ENCODE measurements at regions not wholly inside any gene's neighbourhood (a gene's known extent, or its start where the extent isn't known, plus 50 kb on each side); places are given as distances from the start of the nearest gene placed in this dataset.
A peak's percentile ranks its signal among the peaks of the same experiment; 100 is the strongest.
"Not testable (repeated sequence)": the region's sequence is repeated elsewhere in the genome, so short reads cannot be mapped to it uniquely, and the experiment has no call there.

GRCh38 chr15:35980719-35981118 lies 434.8 kb upstream of the DPH6 start:
- no peak for DNase-seq

- peak in 1 of 58 donors; percentile 2 for DNase-seq
Measured at GRCh38 chr15:35986191-35986721, 440.3 kb upstream of the DPH6 start.

DNA sequence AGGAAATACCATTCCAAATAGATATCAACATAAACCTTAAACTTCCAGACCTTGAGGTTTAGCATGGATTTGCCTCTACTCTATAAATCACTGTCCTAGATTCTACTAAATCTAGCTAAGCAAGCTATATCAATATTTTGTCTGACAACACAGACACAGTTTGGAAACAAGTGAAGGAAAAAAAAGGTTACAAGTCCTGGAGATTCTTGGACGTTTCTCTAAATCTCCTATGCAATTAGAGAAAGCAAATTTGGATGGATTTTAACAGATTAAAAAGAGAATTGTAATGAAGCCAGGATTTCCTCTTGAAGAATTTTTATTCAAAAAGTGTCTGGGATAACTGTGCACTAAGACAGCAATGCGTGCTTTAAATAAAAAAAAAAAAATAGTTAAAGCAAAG lies 441.1 kb upstream of the DPH6 start:
- no peak for DNase-seq

DNA sequence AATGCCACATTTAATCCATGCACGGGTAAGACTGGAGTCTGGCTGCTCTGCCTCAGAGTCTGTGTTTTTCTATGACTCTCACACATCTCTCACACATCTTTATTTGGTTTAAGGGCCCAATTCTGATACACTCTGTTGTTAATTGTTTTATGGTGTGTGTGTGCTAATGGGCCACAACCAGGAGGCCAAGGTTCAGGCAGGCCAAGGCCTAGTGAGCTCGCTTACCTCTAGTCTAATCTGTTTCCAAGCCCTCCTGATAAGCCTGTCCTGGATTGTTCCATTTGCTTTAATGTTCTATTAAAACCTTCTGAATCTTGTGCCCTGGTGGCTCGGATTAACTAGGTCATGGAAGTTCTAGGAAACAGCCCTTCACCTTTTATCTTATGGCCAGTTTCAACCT lies 445.4 kb upstream of the DPH6 start:
- DNase-seq: no peak

DNA sequence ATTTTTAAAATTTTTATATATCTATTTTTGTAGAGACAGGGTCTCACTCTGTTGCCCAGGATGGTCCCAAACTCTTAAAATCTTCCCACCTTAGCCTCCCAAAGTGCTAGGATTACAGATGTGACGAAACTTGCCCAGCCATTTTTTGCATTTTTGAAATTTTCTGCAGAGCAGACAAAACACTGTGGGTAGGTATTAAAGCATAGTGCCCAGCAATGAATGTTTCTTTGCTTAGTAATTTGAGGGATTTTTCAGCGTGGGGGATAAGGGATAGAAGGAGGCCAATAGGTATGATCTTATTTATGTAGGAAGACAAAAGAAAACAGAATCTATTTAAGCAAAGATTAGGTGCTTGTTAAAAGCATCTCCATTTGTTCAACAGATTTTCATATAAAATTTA lies 446.8 kb upstream of the DPH6 start:
- no peak for DNase-seq

DNA sequence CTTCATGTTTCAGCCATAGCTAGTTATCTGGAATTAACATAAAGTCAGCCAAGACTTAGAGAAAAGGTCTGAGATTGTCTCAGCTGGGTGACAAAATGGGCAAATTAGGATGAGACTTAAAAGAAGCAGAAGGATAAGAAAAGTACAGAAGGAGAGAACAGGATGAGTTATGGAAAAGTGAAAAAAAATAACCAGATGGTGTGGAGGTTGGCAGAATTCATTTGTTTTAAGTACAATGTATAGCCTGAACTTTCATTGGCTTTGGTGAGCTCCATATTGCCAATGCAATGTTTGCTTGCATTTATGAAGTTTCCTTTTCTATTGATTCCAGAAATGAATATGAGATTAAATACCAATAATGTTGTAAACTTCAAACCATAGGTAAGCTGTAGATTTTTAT lies 447.2 kb upstream of the DPH6 start:
- no peak for DNase-seq

DNA sequence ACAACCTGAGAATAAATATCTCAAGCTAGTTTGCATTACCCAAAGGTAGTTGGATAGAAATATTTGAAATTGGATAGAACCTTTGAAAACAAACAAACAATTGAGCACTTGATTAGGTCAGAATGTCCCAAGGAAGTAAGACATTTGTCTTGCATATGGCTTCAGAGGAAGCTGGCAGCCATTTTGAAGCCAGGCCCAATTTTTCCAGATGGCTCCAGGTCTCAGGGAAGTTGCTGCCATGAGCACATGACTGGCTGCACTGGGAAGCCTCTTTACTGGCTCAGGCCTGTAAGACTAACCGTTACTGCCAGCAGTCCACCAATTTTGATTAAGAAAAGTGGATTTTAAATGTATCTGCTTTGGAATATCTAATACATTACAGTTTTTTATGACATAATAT lies 448.9 kb upstream of the DPH6 start:
- no peak for DNase-seq

- DNase-seq: no peak
Measured at GRCh38 chr15:35998663-35999602, 453.0 kb upstream of the DPH6 start.

DNA sequence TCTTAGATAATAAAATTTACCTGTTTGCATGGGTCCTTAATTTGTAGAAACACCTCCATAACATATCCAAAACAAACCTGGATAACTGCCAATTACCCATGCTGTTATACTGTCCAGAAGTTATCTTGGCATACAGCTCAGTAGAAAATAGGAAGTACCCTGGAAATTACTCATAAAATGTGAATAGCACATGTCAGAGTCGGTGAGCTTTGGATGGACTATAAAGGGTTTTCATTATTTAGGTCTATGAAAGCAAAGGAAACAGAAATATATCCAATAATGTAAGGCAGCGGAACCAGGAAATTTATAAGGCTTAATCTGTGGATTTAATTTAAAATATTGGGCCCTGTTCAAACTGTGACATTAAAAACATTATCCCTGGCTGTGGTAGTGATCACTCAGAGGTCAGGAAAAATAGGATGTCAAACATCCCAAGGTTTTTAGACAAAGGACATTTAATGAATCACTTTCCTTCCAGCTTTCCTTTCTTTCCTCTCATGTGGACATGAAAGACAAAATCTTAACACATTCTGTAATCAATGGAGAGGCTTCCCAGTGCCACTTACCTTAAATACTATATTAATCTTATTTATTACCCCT lies 459.0 kb upstream of the DPH6 start:
- no peak for DNase-seq

DNA sequence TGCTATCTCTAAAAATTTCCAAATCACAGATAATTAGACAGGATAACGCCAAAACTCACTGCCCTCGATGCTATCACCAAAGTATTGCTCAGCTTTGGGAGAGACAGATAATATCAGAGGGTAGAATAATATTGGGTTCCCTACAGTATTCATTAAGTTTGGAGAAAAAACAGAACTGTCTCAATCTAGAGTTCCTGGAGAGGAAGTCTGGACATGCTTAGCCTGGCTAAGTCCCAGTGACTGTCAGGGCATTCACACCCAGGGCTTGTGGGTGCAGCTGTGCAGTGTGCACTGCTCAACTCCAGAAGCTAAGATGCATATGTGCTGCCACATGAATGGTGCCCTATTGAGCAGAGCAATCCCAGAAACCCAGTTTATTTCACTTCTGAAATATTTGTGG lies 459.6 kb upstream of the DPH6 start:
- DNase-seq: no peak

- DNase-seq: no peak
Measured at GRCh38 chr15:36007699-36008098, 461.7 kb upstream of the DPH6 start.

DNA sequence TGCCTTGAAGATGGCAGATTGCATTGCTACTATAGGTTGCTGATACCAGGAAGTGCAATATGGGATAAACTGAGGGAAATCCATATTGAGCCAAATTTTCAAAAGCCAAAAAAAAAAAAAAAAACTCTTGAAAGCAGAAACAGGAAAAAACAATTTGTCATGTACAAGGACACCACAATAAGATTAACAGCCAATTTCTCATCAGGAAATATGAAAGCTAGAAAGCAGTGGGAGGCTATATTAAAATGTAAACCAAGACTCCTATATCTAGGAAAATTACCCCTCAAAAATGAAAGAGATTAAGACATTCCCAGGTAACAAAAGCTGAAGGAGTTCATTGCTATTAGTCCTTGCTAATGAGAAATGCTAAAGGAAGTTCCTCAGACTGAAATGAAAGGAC lies 462.8 kb upstream of the DPH6 start:
- no peak for DNase-seq

GRCh38 chr15:36024031-36024688 lies 478.2 kb upstream of the DPH6 start:
- DNase-seq: peak in 1 of 58 donors; percentile 4

DNA sequence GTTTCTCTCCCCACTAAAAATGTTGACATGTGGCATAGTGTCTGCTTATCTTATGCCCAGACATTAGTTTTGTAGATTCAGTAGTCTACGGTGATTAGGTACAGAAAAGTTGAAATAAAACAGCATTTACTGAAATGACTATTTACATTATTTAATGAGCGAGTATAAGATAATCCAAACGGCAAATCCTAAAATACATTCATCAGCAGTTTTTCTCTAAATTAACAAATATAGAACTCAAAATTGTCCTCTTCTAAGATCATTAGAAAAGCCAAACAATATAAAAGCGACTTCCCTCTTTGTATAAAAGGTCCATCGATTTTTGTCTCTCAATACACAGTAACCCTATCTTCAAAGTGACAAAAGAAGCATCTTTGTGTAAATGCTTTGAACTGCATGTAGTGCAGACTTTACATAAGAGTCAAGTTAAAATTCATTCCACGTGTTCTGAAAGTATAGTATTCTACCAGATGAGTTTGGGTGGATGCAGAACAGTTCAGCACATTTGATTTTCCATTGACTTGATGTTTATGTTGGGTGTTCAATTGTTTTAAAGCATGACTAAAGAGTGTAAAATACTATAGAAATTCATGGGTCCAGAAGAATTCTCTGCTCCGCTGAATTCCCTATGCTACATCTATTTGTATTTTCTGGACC lies 480.8 kb upstream of the DPH6 start:
- no peak for DNase-seq

DNA sequence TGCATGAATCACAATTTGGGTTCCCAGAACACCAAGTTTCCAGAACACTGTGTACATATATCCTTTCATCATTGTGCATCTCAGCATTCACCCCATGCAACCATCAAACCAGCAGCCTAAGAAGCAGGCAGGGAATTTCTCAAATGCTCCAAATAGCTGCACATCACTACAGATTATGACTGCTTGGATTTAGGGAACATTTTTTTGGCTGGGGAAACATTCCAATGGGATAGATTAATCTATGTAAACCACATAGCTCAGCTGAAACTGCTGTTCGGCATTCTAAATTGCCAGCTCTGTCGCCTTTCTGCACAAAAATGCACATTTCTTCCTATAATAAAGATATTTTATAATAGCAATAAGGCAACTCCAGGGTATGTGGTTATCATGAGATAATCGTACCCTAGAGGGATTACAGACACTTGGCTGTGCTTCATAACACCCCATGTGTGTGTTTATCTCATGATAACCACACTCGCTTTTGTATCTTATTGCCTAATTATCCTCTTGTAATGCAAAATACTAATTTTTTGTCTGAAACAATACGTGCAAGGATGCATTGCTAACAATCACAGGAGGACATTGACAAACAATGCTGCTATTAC lies 483.7 kb upstream of the DPH6 start:
- DNase-seq: no peak

DNA sequence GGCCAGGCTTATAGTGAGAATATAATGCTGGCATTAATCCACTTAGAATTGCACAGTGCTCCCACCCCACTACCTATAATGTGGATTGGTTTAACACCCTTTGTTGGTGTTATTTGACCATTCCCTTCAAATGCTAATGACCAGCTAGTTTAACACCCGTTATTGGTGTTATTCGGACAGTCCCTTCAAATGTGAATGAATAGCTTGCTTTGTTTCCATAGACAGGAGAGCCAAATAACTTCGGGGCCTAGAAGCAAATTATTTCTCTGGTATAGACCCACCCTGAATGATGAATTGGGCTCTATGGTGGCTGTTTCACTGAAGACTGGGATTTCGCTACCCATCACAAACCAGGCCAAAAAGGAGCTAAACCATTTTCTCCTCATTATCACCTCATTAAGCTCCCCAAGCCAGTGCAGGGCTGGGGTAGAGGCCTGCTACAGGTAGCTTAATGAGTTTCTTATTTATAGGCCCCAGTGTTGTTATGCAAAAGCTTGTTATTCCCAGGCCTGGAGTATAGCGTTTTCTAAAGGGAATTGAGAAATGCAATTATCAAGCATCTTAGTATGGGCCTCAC lies 494.1 kb upstream of the DPH6 start:
- no peak for DNase-seq

- not testable (repeated sequence) for DNase-seq
Measured at GRCh38 chr15:36047018-36047716, 501.2 kb upstream of the DPH6 start.

DNA sequence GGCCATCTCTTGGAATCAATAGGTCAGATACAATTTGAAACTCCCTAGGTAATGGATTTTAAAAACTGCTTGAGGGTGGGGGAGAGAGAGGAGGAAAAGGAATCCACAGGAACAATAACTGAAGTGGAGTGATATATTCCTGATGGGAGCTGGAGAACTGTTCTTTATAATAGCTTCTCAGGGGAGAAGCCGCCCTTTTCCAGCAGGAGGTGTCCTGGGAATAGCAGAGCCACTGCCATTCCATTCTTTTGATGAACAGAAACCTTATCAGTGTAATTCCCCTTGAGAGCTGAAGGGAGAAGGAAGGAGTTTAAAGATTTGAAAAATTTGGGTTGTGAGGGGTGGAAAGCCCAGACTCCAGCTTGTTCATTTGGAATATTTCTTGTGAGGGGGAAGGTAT lies 504.9 kb upstream of the DPH6 start:
- DNase-seq: peak in 1 of 58 donors; percentile 2

DNA sequence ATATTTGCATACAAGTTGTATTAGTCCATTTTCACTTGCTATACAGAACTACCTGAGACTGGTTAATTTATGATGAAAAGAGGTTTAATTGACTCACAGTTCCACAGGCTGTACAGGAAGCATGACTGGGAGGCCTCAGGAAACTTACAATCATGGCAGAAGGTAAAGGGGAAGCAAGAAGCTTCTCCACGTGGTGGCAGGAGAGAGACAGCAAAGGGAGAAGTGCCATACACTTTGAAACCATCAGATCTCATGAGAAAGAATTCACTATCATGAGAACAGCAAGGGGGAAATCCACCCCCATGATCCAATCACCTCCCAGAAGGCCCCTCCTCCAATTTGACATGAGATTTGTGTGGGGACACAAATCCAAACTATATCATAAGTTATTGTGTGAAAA lies 506.7 kb upstream of the DPH6 start:
- not testable (repeated sequence) for DNase-seq

DNA sequence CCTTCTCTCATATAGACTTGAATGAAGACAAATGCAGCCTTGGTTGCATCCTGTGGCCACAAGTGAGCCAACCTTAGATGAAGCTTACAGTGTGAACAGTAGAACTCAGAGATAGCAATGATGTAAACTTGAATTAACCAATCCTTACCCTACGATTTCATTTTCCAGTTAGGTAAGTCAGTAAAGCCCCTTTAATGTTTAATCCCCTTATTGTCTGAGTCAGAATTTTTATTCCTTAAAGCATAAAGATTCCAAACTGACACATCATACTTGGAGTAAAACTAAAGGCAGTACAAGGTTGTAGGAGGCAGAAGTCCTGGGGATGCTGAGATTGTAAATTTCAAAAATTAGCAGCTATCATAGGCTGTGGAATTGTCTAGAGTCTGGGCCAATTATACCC lies 507.8 kb upstream of the DPH6 start:
- DNase-seq: no peak
